ENCODE measurements at regions not wholly inside any gene's neighbourhood (a gene's known extent, or its start where the extent isn't known, plus 50 kb on each side); places are given as distances from the start of the nearest gene placed in this dataset.
A peak's percentile ranks its signal among the peaks of the same experiment; 100 is the strongest.
"Not testable (repeated sequence)": the region's sequence is repeated elsewhere in the genome, so short reads cannot be mapped to it uniquely, and the experiment has no call there.

DNA sequence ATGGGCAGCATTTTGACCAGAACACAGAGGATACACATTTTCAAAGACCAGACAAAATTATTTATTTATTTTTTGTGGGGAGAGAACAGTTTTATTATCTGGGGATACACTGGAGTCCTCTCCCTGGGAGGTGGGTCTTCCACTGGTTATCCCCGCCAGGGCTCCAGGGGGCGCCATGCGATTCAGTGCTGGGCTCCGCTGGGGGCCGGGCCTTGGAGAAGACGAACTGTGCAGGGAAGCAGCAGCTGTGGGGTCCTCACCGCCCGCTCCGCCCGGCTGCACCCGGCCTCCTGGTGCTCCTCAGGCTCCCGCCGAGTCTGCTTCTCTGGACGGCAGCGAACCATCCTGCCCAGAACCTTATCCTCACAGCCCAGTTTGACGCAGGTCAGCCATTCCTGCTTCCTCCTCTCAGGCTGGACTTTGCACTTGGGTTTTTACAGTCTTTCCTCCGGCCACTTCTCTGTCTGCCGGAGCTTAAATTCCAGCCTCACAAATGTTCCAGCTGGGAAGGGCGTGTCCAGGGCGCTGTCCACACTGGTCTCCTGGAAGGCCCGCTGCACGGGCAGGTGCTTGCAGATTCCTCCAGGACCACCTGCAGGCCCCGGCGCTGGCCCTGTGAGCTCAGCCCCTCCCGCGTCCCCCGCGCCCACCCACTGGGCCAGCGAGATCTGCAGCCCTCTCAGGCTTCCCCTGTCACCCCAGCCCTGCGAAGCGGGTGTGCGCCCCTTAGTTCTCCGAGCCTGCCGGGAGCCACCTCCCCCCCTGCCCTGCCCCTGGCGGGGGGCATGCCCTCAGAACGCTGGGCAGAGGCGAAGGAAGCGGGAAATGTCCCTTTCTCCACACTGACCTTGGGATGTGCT, 1830.0 kb upstream of the DEFB115 start:
- DNase-seq = peak in 1 of 2 experiments; percentile 40

DNA sequence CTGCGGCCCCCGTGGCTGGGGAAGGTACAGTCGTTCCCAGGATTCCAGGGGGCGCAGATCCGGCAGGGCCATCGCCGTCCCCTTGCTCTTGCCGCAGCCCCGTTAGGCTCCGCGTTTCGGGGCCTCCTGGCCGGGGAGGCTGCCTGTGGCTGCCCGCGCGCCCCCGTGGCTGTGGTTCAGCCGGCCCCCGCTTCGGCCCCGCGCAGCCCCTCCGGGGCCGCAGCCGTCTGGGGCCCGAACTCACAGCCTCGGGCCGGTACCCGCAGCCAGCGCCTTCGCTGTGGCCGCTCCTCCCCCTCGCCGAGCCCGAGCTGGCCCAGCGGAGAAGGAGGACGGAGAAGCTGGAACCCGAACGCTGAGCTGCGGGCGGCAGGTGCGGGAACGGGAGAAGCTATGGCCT, 1826.9 kb upstream of the DEFB115 start:
- no peak for DNase-seq

DNA sequence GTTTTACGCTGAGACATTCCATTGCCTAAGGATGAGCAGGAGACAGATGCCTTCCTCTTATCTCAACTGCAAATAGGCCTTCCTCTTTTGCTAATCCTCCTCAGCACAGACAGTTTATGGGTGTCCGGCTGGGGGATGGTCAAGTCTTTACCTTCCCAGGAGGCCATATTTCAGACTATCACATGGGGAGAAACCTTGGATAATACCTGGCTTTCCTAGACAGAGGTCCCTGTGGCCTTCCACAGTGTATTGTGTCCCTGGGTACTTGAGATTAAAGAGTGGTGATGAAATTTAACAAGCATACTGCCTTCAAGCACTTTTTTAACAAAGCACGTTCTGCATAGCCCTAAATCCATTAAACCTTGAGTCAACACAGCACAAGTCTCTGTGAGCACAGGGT, 1816.7 kb upstream of the DEFB115 start:
- DNase-seq = not testable (repeated sequence)

DNA sequence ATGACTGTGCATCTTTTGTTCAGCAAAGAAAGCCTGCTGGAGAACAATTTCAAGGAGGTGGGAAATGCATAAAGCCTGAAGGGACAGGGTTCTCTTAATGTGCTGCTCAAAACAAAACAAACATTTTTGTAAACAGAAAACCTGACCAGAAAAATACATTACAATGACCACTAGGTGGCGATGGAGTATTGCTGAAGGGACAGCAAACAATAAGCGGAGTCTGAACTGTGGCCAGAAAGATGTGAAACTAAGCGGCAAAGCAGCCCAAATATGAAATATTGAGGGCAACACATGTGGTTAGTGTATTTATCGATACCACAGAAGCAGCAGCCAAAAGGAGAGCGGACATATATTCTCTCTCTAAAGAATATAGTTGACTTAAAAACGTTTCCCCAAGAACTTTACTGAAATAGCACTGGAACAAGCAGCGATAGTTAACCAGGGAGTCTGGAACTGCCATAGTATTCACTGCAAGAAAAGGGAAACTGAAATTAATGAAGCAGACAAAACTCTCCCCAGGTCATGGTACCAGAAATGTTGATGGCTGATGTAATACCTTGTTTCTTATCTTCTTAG, 1814.2 kb upstream of the DEFB115 start:
- DNase-seq = peak in 1 of 2 experiments; percentile 23

DNA sequence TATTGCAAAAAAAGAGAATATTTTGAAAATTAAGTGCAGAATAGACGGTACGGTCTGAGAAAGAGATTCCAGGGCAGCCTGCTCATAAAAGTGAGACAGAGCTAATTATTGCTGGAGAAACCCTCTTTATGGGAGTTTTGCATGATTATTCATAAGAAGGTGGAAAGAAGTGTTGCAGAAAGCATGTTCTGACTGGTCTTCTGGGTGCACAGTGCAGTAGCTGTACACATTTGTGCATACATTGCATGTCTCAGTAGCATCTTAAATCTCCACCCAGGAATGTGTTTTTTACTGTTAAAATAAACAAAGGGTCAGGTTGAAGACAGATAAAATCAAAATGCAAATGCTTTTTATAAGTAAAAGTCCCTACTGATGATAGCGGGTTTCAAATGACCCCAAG, 1813.6 kb upstream of the DEFB115 start:
- no peak for DNase-seq

DNA sequence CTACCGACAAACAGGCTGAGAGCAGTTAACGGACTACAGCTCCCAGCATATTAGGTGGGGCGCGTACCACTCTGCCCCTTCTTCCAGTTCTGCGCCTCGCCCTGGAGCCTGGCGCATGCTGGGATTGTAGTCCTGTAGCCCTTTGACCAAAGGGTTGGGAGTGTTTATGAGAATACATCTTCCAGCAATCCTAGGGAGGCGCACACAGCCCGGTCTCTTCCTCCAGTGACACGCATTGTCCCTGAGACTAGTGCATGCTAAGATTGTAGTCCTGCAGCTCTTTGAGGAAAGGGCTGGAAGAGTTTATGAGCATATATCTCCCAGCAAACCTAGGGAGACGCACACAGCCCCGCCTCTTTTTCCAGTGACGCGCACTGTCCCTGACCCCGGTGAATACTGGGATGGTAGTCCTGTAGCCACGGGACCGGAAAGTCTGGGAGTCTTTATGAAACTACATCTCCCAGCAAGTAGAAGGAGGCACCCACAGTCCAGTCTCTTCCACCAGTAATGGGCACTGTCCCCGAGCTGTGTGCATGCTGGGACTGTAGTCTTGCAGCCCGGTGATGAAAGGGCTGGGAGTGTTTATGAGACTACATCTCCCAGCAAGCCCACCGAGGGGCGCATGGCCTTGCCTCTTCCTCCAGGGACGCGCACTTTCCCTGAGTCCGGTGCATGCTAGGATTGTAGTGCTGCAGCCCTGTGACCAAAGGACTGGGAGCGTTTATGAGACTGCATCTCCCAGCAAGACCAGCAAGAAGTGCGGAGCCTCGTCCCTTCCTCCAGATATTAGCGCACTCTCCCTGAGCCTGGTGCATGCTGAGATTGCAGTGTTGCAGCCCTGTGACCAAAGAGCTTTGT, 1812.2 kb upstream of the DEFB115 start:
- DNase-seq = peak; percentile 85 to 93

DNA sequence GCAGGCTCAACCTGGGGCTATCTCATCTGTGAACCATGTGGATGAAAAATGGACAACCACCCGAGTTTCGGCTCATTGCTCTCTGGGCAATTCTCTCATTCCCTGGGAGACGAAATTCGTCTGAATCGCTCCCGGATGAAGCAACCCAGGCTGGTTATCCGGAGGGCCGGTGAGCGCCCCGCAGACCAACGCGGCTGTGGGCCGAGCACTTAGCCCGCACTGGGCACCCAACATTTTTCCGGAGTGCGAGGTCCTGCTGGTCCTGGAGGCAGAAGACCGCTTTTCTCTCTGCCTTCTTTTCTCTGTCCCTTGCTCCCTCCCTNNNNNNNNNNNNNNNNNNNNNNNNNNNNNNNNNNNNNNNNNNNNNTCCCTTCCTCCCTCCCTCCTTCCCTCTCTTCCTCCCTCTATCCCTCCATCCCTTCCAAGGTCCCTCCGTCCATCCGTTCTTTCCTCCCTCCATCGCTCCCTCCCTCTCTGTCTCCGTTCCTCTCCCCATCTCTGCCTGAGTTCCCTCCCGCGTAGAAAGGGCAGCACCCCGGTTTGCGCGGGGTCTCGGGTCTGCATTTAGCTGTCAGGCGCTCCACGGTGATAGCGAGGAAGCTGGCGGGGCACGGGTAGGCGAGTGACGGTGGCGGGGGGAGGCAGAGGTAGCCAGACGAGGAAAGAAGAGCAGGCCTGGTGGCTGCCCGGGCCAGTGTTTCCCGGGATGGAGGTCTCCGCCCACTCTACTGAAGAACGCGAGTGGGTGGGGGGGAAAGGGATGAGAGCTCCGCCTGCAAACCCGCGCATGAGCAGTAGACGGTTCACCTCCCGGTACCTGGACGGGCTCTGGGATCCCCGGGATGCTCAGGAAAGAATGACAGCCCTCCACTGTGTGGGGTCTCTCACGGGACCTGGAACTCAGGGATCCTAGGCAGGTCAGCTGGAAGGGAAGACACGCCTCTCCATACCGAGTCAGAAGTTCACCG, 1809.7 kb upstream of the DEFB115 start:
- DNase-seq = peak in 1 of 2 experiments; percentile 4

DNA sequence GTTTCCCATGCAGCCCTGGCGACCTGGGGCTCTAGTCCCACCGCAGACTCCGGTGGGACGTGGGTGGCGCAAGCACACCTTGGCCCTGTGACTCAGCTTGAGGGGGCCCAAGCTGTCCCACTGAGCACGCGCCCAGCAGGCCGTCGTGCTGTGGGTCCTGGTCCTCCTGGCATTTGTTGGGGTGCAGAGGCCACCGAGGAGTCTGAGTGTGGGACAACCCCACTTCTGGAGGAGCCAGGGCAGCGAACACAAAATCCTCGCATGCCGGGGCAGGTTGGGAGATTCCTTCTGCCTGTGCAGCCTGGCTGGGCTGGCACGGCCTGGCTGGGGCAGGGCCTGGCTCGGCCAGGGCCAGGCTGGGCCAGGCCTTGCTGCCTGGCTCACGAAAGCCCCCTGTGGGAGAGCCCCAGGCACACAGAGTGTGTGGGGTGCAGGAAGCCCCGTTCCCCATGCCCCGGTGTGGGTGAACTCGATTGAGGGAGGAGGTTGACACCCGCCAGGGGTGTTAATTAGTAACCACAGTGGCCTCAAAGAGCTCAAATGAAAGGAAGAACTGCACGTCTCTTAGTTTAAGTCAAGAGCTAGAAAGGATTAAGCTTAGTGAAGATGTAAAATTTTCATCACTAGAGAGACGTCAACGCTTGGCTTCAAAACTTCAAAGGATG, 1808.5 kb upstream of the DEFB115 start:
- no peak for DNase-seq

DNA sequence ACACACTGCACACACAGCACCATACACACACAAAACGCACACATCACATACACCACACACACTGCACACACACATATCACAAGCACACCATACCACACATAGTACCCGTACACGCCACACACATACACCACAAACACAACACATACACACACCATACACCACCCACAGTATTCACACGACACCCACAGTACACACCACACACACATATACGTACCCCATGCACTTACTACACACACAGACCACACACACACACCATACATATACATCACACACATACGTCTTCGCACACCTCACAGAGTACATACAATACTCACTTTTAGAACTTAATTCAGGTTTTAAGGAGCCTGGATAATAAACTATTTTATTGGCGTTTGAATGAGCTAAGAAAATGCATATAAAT, 1805.3 kb upstream of the DEFB115 start:
- DNase-seq = no peak

DNA sequence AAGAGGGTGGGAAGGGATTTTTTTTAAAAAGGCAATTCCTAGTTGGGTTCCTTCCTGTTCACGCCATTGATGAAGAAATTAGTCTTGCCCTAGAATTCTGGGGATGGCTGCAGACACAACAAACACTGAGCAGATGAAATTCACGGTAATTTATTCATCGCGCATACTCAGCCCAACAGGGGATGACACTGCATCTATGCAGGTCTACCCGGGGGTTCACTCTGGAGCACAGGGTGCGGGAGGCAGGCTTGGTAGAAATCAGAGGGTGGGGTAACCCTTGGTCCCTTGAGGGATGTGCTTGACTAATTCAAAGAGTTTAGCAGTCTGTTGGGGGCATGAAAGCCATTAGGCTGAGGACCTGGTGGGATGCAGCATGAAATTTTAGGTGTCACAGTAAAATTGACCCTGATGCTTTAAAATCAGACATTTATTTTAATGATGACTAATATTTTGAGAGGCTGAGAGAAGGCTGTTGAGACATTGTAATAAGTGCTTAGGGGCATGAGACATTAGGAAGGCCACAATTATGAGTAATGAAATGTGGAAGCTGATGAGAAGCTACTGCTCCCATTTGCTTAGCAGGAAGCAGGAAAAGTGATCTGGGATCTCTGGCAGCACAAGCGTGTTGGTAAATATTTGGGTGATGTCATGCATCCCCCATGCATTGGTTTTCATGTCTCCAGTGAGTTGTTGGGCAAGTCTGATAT, 1800.3 kb upstream of the DEFB115 start:
- not testable (repeated sequence) for DNase-seq

DNA sequence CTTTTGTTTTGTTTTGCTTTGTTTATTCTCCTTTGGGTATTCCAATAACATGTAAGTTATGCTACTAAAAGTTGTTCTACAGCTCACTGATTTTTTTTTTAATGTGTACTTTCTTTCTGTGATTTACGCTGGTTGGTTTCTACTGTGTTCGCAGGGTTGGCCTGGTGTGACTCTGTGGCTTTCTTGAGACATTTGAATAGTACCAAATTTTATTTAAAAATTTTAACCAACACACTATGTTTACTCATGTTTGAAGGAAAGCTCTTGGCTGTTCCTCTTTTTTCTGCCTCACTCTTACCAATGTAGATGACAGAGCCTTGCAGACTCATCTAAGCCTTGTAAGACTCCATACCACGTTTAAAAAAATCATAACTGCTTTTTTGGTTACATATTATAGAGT, 1784.9 kb upstream of the DEFB115 start:
- DNase-seq = no peak

DNA sequence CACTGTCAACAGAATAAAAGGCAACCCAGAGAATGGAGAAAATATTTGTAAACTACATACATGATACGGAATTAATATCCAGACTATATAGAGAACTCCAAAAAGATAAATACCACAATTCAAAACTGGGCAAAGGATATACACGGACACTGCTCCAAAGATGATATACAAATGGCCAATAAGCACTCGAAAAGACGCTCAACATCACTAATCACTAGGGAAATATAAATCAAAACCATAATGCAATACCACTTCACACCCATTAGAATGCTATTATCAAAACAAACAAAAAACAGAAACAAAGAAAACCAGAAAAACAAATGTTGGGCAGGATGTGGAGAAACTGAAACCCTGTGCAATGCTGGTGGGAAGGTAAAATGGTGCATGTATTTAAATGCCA, 1764.6 kb upstream of the DEFB115 start:
- DNase-seq = not testable (repeated sequence)

DNA sequence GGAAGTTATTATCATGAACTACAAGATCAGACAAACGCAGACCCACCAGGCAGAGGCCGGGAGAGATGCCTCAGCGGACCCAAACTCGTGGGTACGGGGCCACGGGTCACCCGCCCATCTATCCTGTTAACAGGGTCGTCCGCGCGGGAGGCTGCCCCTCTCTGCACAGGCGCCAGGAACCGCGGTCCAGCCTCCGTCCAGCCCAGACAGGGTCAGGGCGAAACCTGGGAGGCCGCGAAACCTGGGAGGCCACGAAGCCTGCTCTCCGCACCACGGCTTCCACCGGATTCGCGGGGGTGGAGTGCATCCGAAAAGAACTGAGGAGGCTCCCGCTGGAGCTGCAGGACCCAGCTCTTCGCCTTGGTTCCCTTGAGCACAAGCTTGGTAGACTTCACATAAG, 1760.7 kb upstream of the DEFB115 start:
- DNase-seq = not testable (repeated sequence)

DNA sequence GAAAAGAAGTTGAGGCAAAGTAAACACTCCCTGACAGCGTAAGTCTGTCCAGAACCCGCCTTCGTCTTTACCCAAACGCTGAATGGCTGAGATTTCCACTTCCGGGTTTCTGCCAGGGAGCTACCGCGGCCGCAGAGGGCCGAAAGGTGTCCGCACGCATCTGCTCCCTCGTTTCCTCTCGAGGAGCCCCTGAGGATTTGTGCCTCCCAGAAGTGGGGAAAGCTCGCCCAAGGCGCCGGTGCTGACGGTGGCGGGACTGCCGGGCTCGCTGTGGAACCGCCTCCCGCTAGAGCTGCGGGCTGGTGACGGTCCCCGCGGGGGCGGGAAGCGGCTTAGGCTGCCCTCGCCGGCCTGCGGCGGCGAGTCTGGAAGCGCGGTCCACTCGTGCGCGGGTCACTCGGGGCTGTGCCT, 1760.2 kb upstream of the DEFB115 start:
- DNase-seq = peak; percentile 42 to 64

DNA sequence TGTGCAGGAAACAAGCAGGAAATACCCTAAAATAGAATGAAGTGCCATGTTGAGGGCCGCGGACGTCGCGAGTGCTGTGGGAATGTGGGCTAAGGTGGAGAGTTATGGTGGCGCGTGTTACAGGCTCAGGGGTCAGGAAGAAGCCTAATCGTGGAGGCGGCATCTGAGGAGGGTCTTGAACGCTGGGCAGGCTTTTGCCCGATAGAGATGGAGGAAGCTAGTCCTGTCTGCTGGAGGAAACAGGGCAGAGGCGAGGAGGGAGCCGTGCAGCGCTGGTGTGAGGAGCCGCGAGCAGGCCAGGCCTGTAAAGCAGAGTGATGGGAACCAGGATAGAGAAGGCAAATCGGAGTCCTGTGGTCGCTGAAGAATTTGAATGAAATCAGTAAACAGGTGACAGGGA, 1759.8 kb upstream of the DEFB115 start:
- DNase-seq = not testable (repeated sequence)

DNA sequence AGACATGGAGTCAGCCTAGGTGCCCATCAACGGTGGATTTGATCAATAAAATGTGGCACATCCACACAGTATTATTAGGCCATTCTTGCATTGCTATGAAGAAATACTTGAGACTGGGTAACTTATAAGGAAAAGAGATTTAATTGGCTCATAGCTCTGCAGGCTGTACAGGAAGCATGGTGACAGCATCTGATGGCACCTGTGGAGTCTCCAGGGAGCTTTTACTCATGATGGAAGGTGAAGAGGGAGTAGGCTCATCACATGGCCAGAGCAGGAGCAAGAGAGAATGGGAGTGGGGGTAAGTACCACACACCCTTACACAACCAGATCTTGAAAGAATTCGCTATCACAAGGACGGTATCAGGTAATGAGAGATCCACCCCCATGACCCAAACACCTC, 1756.7 kb upstream of the DEFB115 start:
- DNase-seq = not testable (repeated sequence)

DNA sequence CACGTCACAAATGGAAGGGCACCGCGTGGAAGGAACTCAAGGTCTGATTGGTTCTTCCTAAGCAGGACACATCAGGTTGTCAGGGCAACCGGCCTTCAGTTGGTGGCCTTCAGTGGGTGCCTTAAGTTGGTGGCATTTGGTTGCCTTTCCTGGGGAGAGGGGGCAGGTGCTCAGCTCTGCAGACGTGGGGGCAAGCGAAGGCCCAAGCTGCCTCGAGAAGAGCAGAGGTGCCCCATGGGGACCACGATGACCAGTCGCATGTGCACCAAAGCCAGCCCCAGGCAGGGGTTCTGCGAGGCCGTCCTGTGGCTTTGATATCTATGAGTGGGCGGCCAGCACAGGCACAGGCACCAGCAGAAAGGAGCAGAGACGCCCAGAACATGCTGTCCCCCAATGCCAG, 1742.8 kb upstream of the DEFB115 start:
- not testable (repeated sequence) for DNase-seq

DNA sequence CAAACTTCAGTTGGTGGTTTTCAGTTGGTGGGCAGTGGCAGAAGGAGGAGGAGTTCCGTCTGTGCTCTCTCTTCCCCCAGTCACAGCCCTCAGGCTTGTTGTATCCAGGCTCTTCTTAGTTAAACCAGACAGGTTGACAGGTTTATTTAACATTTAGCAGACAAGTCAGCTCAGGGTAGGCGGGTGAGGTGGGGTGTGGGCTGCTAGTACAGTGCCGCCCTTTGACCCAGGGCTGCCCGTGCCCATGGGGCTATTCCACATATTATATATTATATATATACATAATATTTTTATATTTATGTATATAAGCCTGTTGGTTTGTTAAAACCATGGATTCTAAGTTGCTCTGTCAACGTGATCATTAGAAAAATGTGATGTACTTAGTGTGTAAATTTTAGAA, 1740.6 kb upstream of the DEFB115 start:
- not testable (repeated sequence) for DNase-seq

DNA sequence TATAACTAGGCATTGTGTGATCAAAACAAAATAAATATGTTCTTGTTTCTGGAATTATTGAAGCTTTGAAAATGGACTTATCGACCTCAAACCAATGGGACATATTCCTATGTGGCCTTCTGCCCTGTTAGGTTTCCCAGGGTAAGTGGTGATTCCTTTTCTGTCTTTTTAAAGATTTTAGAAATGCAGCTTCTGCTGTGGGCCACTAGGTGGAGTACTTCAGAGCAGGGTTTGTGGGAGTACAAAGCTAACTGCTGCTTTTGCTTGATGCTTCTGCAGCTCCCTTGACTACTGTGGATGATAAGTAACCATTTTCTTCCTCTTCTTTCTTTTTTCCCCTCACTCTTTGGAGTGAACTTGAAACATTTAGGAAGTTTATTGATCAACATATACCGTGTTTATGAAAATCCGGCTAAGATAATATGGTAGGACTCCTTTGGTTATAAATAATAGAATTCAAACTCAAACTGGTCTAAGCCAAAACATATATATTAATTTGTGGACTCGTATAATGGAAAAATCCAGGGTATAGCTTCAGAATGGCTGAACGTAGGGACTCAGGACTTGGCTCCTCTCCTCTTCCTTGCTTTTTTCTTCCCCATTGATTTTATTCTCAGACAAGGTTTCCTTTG, 1737.7 kb upstream of the DEFB115 start:
- DNase-seq = not testable (repeated sequence)

DNA sequence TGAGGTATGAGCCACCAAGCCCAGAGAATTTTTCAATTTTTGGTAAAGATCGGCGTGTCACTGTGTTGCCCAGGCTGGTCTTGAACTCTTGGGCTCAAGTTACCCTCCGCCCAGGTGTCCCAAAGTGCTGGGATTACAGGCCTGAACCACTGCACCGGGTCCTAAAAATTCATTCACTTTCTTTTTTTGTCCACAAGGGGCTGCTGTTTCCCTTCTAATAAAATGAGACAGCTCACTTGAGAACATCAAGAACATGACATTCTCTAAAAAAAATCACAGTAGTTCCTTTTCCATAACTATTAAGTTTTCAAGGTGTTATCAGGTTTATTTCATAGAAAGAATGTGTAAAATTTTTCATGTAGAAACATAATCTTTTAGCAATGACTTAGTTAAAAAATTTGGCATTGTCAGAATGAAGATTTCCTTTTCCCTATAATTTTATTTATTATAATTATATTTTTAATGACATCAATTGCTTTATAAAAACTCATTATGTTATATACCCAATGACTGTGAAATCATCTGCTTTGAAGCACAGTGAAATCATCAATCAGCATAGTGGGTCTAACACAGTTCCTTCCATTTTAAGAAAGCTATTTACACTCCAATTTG, 1723.8 kb upstream of the DEFB115 start:
- DNase-seq = peak in 1 of 2 experiments; percentile 31

All from NCI-H524 (cell line).